H1 (cell line): ENCODE measurements at regions not wholly inside any gene's neighbourhood (a gene's known extent, or its start where the extent isn't known, plus 50 kb on each side); places are given as distances from the start of the nearest gene placed in this dataset.

Experiments
- CHD1 ChIP-seq: IDR thresholded peaks from 2 replicates; pipeline ENCODE4 v1.6.1; 2012; ENCODE audit warnings: low read depth, low read length, improper control_type of control experiment
- CTCF ChIP-seq, 3 experiments: IDR thresholded peaks; 1 replicate in 2 of 3; 2 replicates in 1 of 3; pipeline versions ENCODE4 v1.5.1 to v1.6.1; 2011; ENCODE audit warnings: low read length in 3 of 3, mild to moderate bottlenecking in 3 of 3, inconsistent platforms in 2 of 3, low read depth in 1 of 3, moderate library complexity in 1 of 3; ENCODE audit not compliant: insufficient read depth in 1 of 3; ENCODE audit errors: control extremely low read depth in 1 of 3
- EP300 ChIP-seq, 2 experiments: IDR thresholded peaks; 1 replicate in 1 of 2; 2 replicates in 1 of 2; pipeline ENCODE4 v1.6.1; 2011 to 2012; ENCODE audit warnings: low read depth in 2 of 2, low read length in 2 of 2, mild to moderate bottlenecking in 2 of 2, borderline replicate concordance in 1 of 2, inconsistent platforms in 1 of 2, moderate library complexity in 1 of 2
- EZH2 ChIP-seq: fragments of 200-600 bp; sonication (generic); IDR thresholded peaks from 2 replicates; pipeline ENCODE4 v1.7.1; 2012; ENCODE audit warnings: low read depth, mild to moderate bottlenecking, moderate library complexity, low read length, inconsistent platforms; ENCODE audit not compliant: severe bottlenecking
- JUN ChIP-seq: IDR thresholded peaks from 2 replicates; pipeline ENCODE4 v1.6.1; 2011; ENCODE audit warnings: low read depth, mild to moderate bottlenecking, improper control_type of control experiment, low read length
- JUND ChIP-seq: IDR thresholded peaks from 2 replicates; pipeline ENCODE4 v1.6.1; 2011; ENCODE audit warnings: mild to moderate bottlenecking, improper control_type of control experiment, low read length
- KDM1A ChIP-seq: fragments of 200-600, 300-600 bp; sonication (generic); IDR thresholded peaks from 2 replicates; pipeline ENCODE4 v1.7.1; 2016; ENCODE audit warnings: mild to moderate bottlenecking, low read length, borderline replicate concordance
- MAX ChIP-seq: IDR thresholded peaks from 2 replicates; pipeline ENCODE4 v1.6.1; 2012; ENCODE audit warnings: inconsistent platforms
- POLR2A ChIP-seq, 2 experiments: IDR thresholded peaks; 1 replicate in 1 of 2; 2 replicates in 1 of 2; pipeline ENCODE4 v1.6.1; 2011; ENCODE audit warnings: low read depth in 2 of 2, low read length in 2 of 2, mild to moderate bottlenecking in 2 of 2; ENCODE audit errors: control extremely low read depth in 1 of 2
- POLR2AphosphoS5 ChIP-seq: IDR thresholded peaks from 2 replicates; pipeline ENCODE4 v1.6.1; 2011; ENCODE audit warnings: low read depth, low read length
- RAD21 ChIP-seq, 2 experiments: IDR thresholded peaks in 1 of 2; conservative IDR thresholded peaks in 1 of 2; 2 replicates each; pipeline ENCODE4 v1.6.1; 2011; ENCODE audit warnings: low read depth in 2 of 2, low read length in 2 of 2, improper control_type of control experiment in 1 of 2, inconsistent platforms in 1 of 2, mild to moderate bottlenecking in 1 of 2, moderate library complexity in 1 of 2
- YY1 ChIP-seq: IDR thresholded peaks from 2 replicates; pipeline ENCODE4 v1.6.1; 2011; ENCODE audit warnings: low read depth, mild to moderate bottlenecking, low read length
- ZNF274 ChIP-seq: IDR thresholded peaks from 2 replicates; pipeline ENCODE4 v1.7.0; 2012; ENCODE audit warnings: low read length, borderline replicate concordance; ENCODE audit errors: extremely low read depth
- TF ChIP-seq, protein P1 (sequence below): IDR thresholded peaks from 2 replicates; pipeline ENCODE4 v1.6.1; 2011; ENCODE audit warnings: low read depth, mild to moderate bottlenecking, low read length; ENCODE audit not compliant: insufficient read depth

GRCh38 chr11:90323289-90323688 lies 100.4 kb upstream of the CHORDC1 start:
- TF ChIP-seq POLR2A (IDR thresholded peaks at IDR 0.05; ENCODE audit: control extremely low read depth in 1 of 2, low read depth in 2 of 2, low read length in 2 of 2) (no peak), CTCF (IDR thresholded peaks at IDR 0.05; ENCODE audit: control extremely low read depth in 1 of 3, insufficient read depth in 1 of 3, low read depth in 1 of 3, low read length in 3 of 3) (no peak), RAD21 (IDR thresholded peaks at IDR 0.05 in 1 of 2, conservative IDR thresholded peaks at IDR 0.05 in 1 of 2; ENCODE audit: low read depth in 2 of 2, low read length in 2 of 2) (no peak), YY1 (no peak), EZH2 (no peak), POLR2AphosphoS5 (no peak), ZNF274 (no peak), JUND (no peak), MAX (no peak), CHD1 (no peak), JUN (no peak), KDM1A (no peak), EP300 (IDR thresholded peaks at IDR 0.05; ENCODE audit: borderline replicate concordance in 1 of 2, low read depth in 2 of 2, low read length in 2 of 2) (no peak)
- TF ChIP-seq, protein P1, sequence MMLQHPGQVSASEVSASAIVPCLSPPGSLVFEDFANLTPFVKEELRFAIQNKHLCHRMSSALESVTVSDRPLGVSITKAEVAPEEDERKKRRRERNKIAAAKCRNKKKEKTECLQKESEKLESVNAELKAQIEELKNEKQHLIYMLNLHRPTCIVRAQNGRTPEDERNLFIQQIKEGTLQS = no peak
